ENCODE measurements at regions not wholly inside any gene's neighbourhood (a gene's known extent, or its start where the extent isn't known, plus 50 kb on each side); places are given as distances from the start of the nearest gene placed in this dataset.
A peak's percentile ranks its signal among the peaks of the same experiment; 100 is the strongest.

- Histone ChIP-seq H3K9me3 (ENCODE audit: control insufficient read depth, low read length) (no peaks in the 10 kb centered on the region), H3K36me3 (ENCODE audit: control insufficient read depth, insufficient read depth, low read length) (no peaks in the 10 kb centered on the region), H3K4me3 (ENCODE audit: extremely low read depth, insufficient read depth, low read length, poor library complexity, severe bottlenecking) (no peak overlapping the region), H3K27ac (ENCODE audit: low read depth, low read length, severe bottlenecking) (no peak overlapping the region), H3K4me1 (ENCODE audit: control insufficient read depth, insufficient read depth, low read length, poor library complexity, severe bottlenecking) (no peaks in the 10 kb centered on the region)
- WGBS, 2 experiments (ENCODE audit: insufficient coverage in 2 of 2): 90 to 96% methylated on average over 6 to 7 of the region's 7 CpGs
Measured at GRCh38 chr10:10819206-10819856, 198.3 kb upstream of the CELF2 start.

DNA sequence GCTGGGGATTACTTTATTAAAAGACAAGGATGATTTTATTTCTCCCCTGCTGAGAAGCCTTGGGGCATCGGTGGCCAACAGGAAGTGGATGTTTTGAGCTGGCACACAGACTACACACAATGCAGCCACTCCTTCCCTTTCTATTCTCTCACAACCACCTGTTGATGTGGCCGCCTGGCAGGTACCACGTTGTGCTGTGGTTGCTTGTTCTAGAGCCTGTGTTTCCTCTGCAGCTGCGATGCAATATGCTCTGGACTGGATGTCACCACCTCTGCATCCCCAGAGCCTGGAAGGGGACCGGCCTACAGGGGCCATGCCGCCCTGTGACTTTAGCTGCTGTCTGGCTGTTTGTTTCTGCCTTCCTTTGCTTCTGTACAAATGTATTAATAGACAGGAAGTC, 195.7 kb upstream of the CELF2 start:
- H3K36me3 ChIP-seq (ENCODE audit: control insufficient read depth, insufficient read depth, low read length): no peaks in the 10 kb centered on the region
- no peaks in the 10 kb centered on the region for H3K9me3 ChIP-seq (ENCODE audit: control insufficient read depth, low read length)
- H3K4me3 ChIP-seq (ENCODE audit: extremely low read depth, insufficient read depth, low read length, poor library complexity, severe bottlenecking): no peak overlapping the region
- H3K4me1 ChIP-seq (ENCODE audit: control insufficient read depth, insufficient read depth, low read length, poor library complexity, severe bottlenecking): no peaks in the 10 kb centered on the region
- H3K27ac ChIP-seq (ENCODE audit: low read depth, low read length, severe bottlenecking): no peak overlapping the region
- WGBS, 2 experiments (ENCODE audit: insufficient coverage in 2 of 2): 98% methylated on average over 4 to 5 of the region's 6 CpGs

DNA sequence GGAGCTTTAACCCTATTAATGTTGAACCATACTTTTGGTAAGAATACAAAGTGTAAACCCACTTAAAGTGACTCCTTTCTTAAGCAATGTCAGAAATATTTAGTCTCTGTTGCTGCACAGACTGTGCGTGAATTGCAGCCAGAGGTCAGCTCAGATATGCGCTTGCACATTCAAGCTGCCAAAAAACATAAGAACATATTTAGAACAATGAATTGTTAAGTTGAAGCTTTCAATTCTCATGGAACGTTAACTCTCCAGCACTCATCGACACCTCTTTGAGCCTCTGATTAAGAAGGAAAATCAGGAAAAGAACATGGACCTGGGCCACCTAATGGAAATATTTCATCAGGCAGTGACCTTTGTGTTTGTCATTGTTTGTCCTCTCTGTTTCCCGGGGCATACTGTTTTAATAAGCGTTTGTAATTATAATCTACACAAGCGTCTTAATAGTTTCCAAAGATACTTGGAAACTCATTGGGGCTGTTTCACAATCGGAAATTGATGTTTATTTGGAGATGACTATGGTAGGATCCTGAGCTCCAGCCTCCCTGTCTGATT, 193.0 kb upstream of the CELF2 start:
- Histone ChIP-seq H3K27ac (ENCODE audit: low read depth, low read length, severe bottlenecking) (no peak overlapping the region), H3K9me3 (ENCODE audit: control insufficient read depth, low read length) (no peaks in the 10 kb centered on the region), H3K4me3 (ENCODE audit: extremely low read depth, insufficient read depth, low read length, poor library complexity, severe bottlenecking) (no peak overlapping the region), H3K36me3 (ENCODE audit: control insufficient read depth, insufficient read depth, low read length) (no peaks in the 10 kb centered on the region), H3K4me1 (ENCODE audit: control insufficient read depth, insufficient read depth, low read length, poor library complexity, severe bottlenecking) (no peaks in the 10 kb centered on the region)
- WGBS, 2 experiments (ENCODE audit: insufficient coverage in 2 of 2): 85 to 90% methylated on average over 2 of the region's 8 CpGs

- no peak overlapping the region for H3K4me3 ChIP-seq (ENCODE audit: extremely low read depth, insufficient read depth, low read length, poor library complexity, severe bottlenecking)
- H3K4me1 ChIP-seq (ENCODE audit: control insufficient read depth, insufficient read depth, low read length, poor library complexity, severe bottlenecking): peaks cover 6% of the 10 kb centered on the region
- no peaks in the 10 kb centered on the region for H3K9me3 ChIP-seq (ENCODE audit: control insufficient read depth, low read length)
- WGBS, 2 experiments (ENCODE audit: insufficient coverage in 2 of 2): no CpG with 5 or more reads among the region's 1 CpG
- no peaks in the 10 kb centered on the region for H3K36me3 ChIP-seq (ENCODE audit: control insufficient read depth, insufficient read depth, low read length)
- no peak overlapping the region for H3K27ac ChIP-seq (ENCODE audit: low read depth, low read length, severe bottlenecking)
Measured at GRCh38 chr10:10826125-10826524, 191.5 kb upstream of the CELF2 start.

DNA sequence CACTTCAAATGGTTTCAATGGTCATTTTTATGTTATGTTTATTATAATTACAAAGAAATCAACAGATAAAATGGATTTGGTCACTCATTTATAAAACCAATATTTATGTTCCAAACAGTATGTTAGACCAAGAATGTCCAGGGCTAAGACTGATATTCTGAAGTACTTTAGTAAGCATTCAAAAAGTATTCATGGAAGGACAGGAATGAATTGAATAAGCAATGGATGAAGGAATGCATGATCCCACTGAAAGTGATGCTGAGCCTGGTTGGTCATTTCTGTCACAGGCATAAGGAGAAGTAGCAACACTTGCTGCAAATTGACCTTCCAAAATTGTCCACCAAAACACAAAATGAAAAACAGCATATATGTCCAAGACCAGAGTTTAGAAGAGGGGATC, 189.0 kb upstream of the CELF2 start:
- H3K36me3 ChIP-seq (ENCODE audit: control insufficient read depth, insufficient read depth, low read length): no peaks in the 10 kb centered on the region
- H3K4me3 ChIP-seq (ENCODE audit: extremely low read depth, insufficient read depth, low read length, poor library complexity, severe bottlenecking): no peak overlapping the region
- H3K4me1 ChIP-seq (ENCODE audit: control insufficient read depth, insufficient read depth, low read length, poor library complexity, severe bottlenecking): peaks cover 6% of the 10 kb centered on the region
- no peak overlapping the region for H3K27ac ChIP-seq (ENCODE audit: low read depth, low read length, severe bottlenecking)
- H3K9me3 ChIP-seq (ENCODE audit: control insufficient read depth, low read length): no peaks in the 10 kb centered on the region

DNA sequence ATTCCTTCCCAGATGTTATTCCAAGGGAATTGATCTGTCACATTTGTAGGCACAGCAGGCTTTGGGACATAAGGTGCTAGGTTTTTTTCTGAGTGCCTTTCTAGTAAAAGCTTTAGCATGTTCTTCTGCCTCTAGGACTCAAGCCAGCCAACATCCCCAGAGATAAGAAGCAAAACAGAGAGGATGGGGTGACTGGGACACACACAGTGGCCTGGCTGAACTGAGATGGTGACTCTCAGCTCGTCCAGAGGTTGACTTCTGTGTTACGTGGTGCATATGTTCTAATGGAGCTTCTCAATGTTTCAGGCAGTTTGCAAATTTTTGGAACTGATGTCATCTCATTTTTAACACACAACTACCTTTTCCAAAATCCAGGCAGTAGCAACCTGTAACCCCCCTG, 188.1 kb upstream of the CELF2 start:
- Histone ChIP-seq H3K36me3 (ENCODE audit: control insufficient read depth, insufficient read depth, low read length) (no peaks in the 10 kb centered on the region), H3K9me3 (ENCODE audit: control insufficient read depth, low read length) (no peaks in the 10 kb centered on the region), H3K4me1 (ENCODE audit: control insufficient read depth, insufficient read depth, low read length, poor library complexity, severe bottlenecking) (peaks cover 6% of the 10 kb centered on the region), H3K27ac (ENCODE audit: low read depth, low read length, severe bottlenecking) (no peak overlapping the region), H3K4me3 (ENCODE audit: extremely low read depth, insufficient read depth, low read length, poor library complexity, severe bottlenecking) (no peak overlapping the region)
- WGBS, 2 experiments (ENCODE audit: insufficient coverage in 2 of 2): no CpG with 5 or more reads among the region's 2 CpGs

DNA sequence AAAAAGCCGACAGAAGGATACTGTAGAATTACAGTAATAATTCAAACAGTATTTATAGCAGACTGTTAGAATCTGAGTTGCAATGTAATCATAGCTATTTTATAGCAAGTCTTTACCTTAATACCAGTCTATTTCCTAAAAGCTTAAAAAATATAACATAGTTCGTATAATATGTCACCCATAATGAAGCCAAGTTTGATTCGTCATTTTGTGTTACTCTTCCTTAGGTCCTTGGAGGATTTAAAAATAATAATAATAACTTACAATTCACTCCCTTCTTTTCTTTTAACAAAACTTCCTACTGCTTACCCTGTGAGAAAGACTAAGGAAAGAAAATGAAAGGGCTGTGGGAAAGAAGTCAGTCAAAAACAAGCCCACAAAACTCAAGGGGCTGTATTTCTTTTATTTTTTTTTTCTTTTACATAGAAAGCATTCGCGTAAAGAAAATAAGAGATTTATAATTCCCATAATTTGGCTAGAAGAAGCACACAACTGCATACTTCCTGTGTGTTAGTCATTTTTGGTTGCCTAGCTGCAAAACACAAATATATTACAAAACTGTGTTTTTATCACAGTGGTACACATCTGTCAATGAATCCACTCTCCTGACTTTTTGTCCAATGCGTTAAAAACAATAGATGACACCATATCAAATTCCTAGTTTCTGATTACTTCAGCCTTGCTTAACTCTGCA, 187.2 kb upstream of the CELF2 start:
- Histone ChIP-seq H3K4me1 (ENCODE audit: control insufficient read depth, insufficient read depth, low read length, poor library complexity, severe bottlenecking) (peaks cover 6% of the 10 kb centered on the region), H3K36me3 (ENCODE audit: control insufficient read depth, insufficient read depth, low read length) (no peaks in the 10 kb centered on the region), H3K27ac (ENCODE audit: low read depth, low read length, severe bottlenecking) (peak overlapping the region; percentile 82), H3K9me3 (ENCODE audit: control insufficient read depth, low read length) (no peaks in the 10 kb centered on the region), H3K4me3 (ENCODE audit: extremely low read depth, insufficient read depth, low read length, poor library complexity, severe bottlenecking) (no peak overlapping the region)
- WGBS, 2 experiments (ENCODE audit: insufficient coverage in 2 of 2): 100% methylated on average over 1 of the region's 6 CpGs; no CpG with 5 or more reads in 1 of the 2 experiments

- Histone ChIP-seq H3K4me3 (ENCODE audit: extremely low read depth, insufficient read depth, low read length, poor library complexity, severe bottlenecking) (no peak overlapping the region), H3K9me3 (ENCODE audit: control insufficient read depth, low read length) (no peaks in the 10 kb centered on the region), H3K36me3 (ENCODE audit: control insufficient read depth, insufficient read depth, low read length) (no peaks in the 10 kb centered on the region), H3K4me1 (ENCODE audit: control insufficient read depth, insufficient read depth, low read length, poor library complexity, severe bottlenecking) (peaks cover 6% of the 10 kb centered on the region), H3K27ac (ENCODE audit: low read depth, low read length, severe bottlenecking) (peak overlapping the region; percentile 82)
- WGBS, 2 experiments (ENCODE audit: insufficient coverage in 2 of 2): 90 to 91% methylated on average over 6 to 7 of the region's 8 CpGs
Measured at GRCh38 chr10:10831085-10831484, 186.6 kb upstream of the CELF2 start.

DNA sequence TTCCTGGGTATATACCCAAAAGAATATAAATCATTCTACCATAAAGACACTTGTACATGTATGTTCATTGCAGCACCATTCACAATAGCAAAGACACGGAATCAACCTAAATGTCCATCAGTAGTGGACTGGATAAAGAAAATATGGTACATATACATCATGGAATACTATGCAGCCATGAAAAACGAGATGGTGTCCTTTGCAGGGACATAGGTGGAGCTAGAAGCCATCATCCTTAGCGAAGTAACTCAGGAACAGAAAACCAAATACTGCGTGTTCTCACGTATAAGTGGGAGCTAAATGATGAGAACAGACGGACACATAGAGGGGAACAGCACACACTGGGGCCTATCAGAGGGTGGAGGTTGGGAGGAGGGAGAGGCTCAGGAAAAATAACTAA, 183.7 kb upstream of the CELF2 start:
- peaks cover 6% of the 10 kb centered on the region for H3K4me1 ChIP-seq (ENCODE audit: control insufficient read depth, insufficient read depth, low read length, poor library complexity, severe bottlenecking)
- H3K36me3 ChIP-seq (ENCODE audit: control insufficient read depth, insufficient read depth, low read length): no peaks in the 10 kb centered on the region
- no peak overlapping the region for H3K27ac ChIP-seq (ENCODE audit: low read depth, low read length, severe bottlenecking)
- WGBS, 2 experiments (ENCODE audit: insufficient coverage in 2 of 2): 95 to 96% methylated on average over 5 of the region's 6 CpGs
- H3K9me3 ChIP-seq (ENCODE audit: control insufficient read depth, low read length): no peaks in the 10 kb centered on the region
- no peak overlapping the region for H3K4me3 ChIP-seq (ENCODE audit: extremely low read depth, insufficient read depth, low read length, poor library complexity, severe bottlenecking)

DNA sequence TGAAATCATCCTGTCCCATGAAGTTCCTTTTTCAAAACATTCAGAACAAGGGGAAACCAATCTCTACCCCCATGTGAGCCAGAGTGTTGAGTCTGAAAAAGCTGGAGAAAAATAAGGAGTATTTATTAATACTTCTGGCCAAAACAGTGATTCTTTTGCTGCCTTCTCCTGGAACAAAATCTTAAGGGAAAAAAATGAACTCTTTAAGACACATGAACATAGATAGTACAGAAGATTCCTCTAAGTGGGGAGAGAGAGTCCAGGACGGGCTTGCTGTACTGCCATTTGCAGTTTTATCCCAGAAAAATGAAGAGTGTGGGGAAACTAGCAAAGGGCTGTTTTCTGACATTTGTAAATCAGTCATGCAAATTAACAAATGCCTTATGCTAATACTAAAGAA, 173.4 kb upstream of the CELF2 start:
- no peak overlapping the region for H3K4me3 ChIP-seq (ENCODE audit: extremely low read depth, insufficient read depth, low read length, poor library complexity, severe bottlenecking)
- no CpG with 5 or more reads among the region's 1 CpG for WGBS, 2 experiments (ENCODE audit: insufficient coverage in 2 of 2)
- no peak overlapping the region for H3K27ac ChIP-seq (ENCODE audit: low read depth, low read length, severe bottlenecking)
- no peaks in the 10 kb centered on the region for H3K9me3 ChIP-seq (ENCODE audit: control insufficient read depth, low read length)
- no peaks in the 10 kb centered on the region for H3K36me3 ChIP-seq (ENCODE audit: control insufficient read depth, insufficient read depth, low read length)
- peaks cover 5% of the 10 kb centered on the region for H3K4me1 ChIP-seq (ENCODE audit: control insufficient read depth, insufficient read depth, low read length, poor library complexity, severe bottlenecking)

- Histone ChIP-seq H3K4me3 (ENCODE audit: extremely low read depth, insufficient read depth, low read length, poor library complexity, severe bottlenecking) (no peak overlapping the region), H3K4me1 (ENCODE audit: control insufficient read depth, insufficient read depth, low read length, poor library complexity, severe bottlenecking) (peaks cover 5% of the 10 kb centered on the region), H3K36me3 (ENCODE audit: control insufficient read depth, insufficient read depth, low read length) (no peaks in the 10 kb centered on the region), H3K9me3 (ENCODE audit: control insufficient read depth, low read length) (no peaks in the 10 kb centered on the region), H3K27ac (ENCODE audit: low read depth, low read length, severe bottlenecking) (no peak overlapping the region)
- WGBS, 2 experiments (ENCODE audit: insufficient coverage in 2 of 2): 88% methylated on average over 1 of the region's 2 CpGs; no CpG with 5 or more reads in 1 of the 2 experiments
Measured at GRCh38 chr10:10845185-10845584, 172.5 kb upstream of the CELF2 start.
